GM12873 (cell line): ENCODE measurements at regions not wholly inside any gene's neighbourhood (a gene's known extent, or its start where the extent isn't known, plus 50 kb on each side); places are given as distances from the start of the nearest gene placed in this dataset.

ENCODE experiments used
- CTCF ChIP-seq: IDR thresholded peaks from 2 replicates; pipeline ENCODE4 v1.5.1; 2012; ENCODE audit warnings: low read depth, mild to moderate bottlenecking, moderate library complexity, low read length, control low read depth; ENCODE audit not compliant: insufficient read depth; ENCODE audit errors: missing control alignments

- no peak for TF ChIP-seq CTCF
Measured at GRCh38 chr12:66741919-66742318, 63.0 kb upstream of the GRIP1 start.

GRCh38 chr12:66742508-66743367 is 63.9 kb upstream of the GRIP1 start:
- TF ChIP-seq CTCF, result no peak

GRCh38 chr12:66744461-66744860 is 65.6 kb upstream of the GRIP1 start:
- TF ChIP-seq CTCF, result no peak

- no peak for TF ChIP-seq CTCF
Measured at GRCh38 chr12:66744956-66745383, 66.1 kb upstream of the GRIP1 start.

GRCh38 chr12:66746489-66747201 is 67.8 kb upstream of the GRIP1 start:
- TF ChIP-seq CTCF, result no peak

GRCh38 chr12:66751432-66752113 is 72.7 kb upstream of the GRIP1 start:
- no peak for TF ChIP-seq CTCF

- no peak for TF ChIP-seq CTCF
Measured at GRCh38 chr12:66753810-66754209, 74.9 kb upstream of the GRIP1 start.
